Esophagus muscularis mucosa (tissue), 4 donors: ENCODE measurements at regions not wholly inside any gene's neighbourhood (a gene's known extent, or its start where the extent isn't known, plus 50 kb on each side); places are given as distances from the start of the nearest gene placed in this dataset.

Experiments used
- DNase-seq: peaks from one replicate; pipeline ENCODE4 v3.0.0-alpha.2; 2017; ENCODE audit errors: extremely low spot score
- H3K27ac ChIP-seq, 4 donors: fragments of 200-600 bp; sonication (generic); replicated peaks in 1 of 4; 1 replicate in 3 of 4; 2 replicates in 1 of 4; pipeline ENCODE4 v1.5.1; 2016 to 2019; ENCODE audit warnings: mild to moderate bottlenecking in 1 of 4
- H3K27me3 ChIP-seq, 4 donors: fragments of 200-600 bp; sonication (generic); one replicate each; pipeline versions ENCODE4 v1.5.1 to v1.6.0; 2016 to 2019
- H3K36me3 ChIP-seq, 4 donors: fragments of 200-600 bp; sonication (generic); one replicate each; pipeline ENCODE4 v1.5.1; 2016 to 2019
- H3K4me1 ChIP-seq, 4 donors: fragments of 200-600 bp; sonication (generic); one replicate each; pipeline ENCODE4 v1.5.1; 2016 to 2019
- H3K4me3 ChIP-seq, 4 donors: fragments of 200-600 bp; sonication (generic); 1 replicate in 2 of 4; 2 replicates in 2 of 4; pipeline ENCODE4 v1.5.1; 2016 to 2019; ENCODE audit warnings: mild to moderate bottlenecking in 4 of 4, moderate library complexity in 1 of 4
- H3K9me3 ChIP-seq, 4 donors: fragments of 200-600 bp; sonication (generic); 1 replicate in 3 of 4; 2 replicates in 1 of 4; pipeline ENCODE4 v1.5.1; 2016 to 2019
- EP300 ChIP-seq: sonication (generic); formaldehyde crosslinking; IDR thresholded peaks from one replicate; pipeline ENCODE4 v1.6.1; 2017; ENCODE audit warnings: antibody characterized with exemption
- POLR2A ChIP-seq: fragments of 450-650 bp; IDR thresholded peaks from one replicate; pipeline ENCODE4 v1.6.1; 2017; ENCODE audit warnings: antibody characterized with exemption, moderate library complexity, mild to moderate bottlenecking, low read depth
- POLR2AphosphoS5 ChIP-seq, 2 donors: sonication (generic); formaldehyde crosslinking; IDR thresholded peaks; one replicate each; pipeline ENCODE4 v1.6.1; 2017; ENCODE audit warnings: antibody characterized with exemption in 2 of 2
- WGBS: methylation state at CpG from one replicate; pipeline ENCODE4 v1.1.5; 2018; 5-methylcytosine and 5-hydroxymethylcytosine counted together
- intact Hi-C: fragments of 100-400 bp; cut with DNase I; formaldehyde crosslinking; loops from one replicate; pipeline ENCODE4 v1.15.1; 2023
- TF ChIP-seq, protein P1 (sequence below), 3 experiments: fragments of 200-600 bp in 2 of 3; fragments of 450-650 bp in 1 of 3; sonication (generic) in 2 of 3; IDR thresholded peaks; one replicate each; pipeline ENCODE4 v1.5.1; 2017 to 2019; ENCODE audit warnings: antibody characterized with exemption in 3 of 3, mild to moderate bottlenecking in 2 of 3, moderate library complexity in 1 of 3

DNA sequence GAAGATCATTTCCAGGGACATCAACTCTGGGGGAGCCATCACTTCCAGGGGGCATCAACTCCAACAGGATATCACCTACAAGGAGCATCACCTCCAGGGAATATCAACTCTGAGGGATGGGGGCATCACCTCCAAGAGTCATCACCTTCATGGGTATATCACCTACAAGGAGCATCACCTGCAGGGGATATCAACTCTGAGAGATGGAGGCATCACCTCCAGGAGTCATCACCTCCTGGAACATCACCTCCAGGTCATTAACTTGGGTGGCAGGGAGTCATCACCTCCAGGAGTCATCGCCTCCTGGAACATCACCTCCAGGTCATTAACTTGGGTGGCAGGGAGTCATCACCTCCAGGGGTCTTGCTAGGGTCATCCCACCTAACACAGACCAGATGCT is 167.6 kb downstream of the NDUFA10 start:
- whole genome bisulfite sequencing = 88% methylated on average over 1 of the region's 1 CpG
- DNase-seq = peak; percentile 62
- intact Hi-C loops = no loop called here
- H3K4me1 ChIP-seq = no peaks in the 10 kb centered on the region
- no peak overlapping the region for H3K4me3 ChIP-seq
- no peaks in the 10 kb centered on the region for H3K9me3 ChIP-seq
- H3K36me3 ChIP-seq = no peaks in the 10 kb centered on the region
- H3K27ac ChIP-seq = no peak overlapping the region
- TF ChIP-seq EP300 (no peak), POLR2A (no peak), POLR2AphosphoS5 (IDR thresholded peaks at IDR 0.05) (no peak)
- TF ChIP-seq, protein P1, sequence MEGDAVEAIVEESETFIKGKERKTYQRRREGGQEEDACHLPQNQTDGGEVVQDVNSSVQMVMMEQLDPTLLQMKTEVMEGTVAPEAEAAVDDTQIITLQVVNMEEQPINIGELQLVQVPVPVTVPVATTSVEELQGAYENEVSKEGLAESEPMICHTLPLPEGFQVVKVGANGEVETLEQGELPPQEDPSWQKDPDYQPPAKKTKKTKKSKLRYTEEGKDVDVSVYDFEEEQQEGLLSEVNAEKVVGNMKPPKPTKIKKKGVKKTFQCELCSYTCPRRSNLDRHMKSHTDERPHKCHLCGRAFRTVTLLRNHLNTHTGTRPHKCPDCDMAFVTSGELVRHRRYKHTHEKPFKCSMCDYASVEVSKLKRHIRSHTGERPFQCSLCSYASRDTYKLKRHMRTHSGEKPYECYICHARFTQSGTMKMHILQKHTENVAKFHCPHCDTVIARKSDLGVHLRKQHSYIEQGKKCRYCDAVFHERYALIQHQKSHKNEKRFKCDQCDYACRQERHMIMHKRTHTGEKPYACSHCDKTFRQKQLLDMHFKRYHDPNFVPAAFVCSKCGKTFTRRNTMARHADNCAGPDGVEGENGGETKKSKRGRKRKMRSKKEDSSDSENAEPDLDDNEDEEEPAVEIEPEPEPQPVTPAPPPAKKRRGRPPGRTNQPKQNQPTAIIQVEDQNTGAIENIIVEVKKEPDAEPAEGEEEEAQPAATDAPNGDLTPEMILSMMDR (IDR thresholded peaks at IDR 0.05) = no peak
- no peaks in the 10 kb centered on the region for H3K27me3 ChIP-seq

GRCh38 chr2:239856620-239857285 is 168.4 kb downstream of the NDUFA10 start:
- DNase-seq = peak; percentile 45
- no peaks in the 10 kb centered on the region for H3K36me3 ChIP-seq
- TF ChIP-seq EP300 = no peak
- TF ChIP-seq POLR2AphosphoS5 (IDR thresholded peaks at IDR 0.05) = no peak
- TF ChIP-seq, protein P1 (IDR thresholded peaks at IDR 0.05) = no peak
- no peak for TF ChIP-seq POLR2A
- WGBS = 98% methylated on average over 7 of the region's 8 CpGs
- H3K4me1 ChIP-seq = no peaks in the 10 kb centered on the region
- H3K9me3 ChIP-seq = no peaks in the 10 kb centered on the region
- intact Hi-C loops = no loop called here
- no peak overlapping the region for H3K27ac ChIP-seq
- no peak overlapping the region for H3K4me3 ChIP-seq
- H3K27me3 ChIP-seq = no peaks in the 10 kb centered on the region

DNA sequence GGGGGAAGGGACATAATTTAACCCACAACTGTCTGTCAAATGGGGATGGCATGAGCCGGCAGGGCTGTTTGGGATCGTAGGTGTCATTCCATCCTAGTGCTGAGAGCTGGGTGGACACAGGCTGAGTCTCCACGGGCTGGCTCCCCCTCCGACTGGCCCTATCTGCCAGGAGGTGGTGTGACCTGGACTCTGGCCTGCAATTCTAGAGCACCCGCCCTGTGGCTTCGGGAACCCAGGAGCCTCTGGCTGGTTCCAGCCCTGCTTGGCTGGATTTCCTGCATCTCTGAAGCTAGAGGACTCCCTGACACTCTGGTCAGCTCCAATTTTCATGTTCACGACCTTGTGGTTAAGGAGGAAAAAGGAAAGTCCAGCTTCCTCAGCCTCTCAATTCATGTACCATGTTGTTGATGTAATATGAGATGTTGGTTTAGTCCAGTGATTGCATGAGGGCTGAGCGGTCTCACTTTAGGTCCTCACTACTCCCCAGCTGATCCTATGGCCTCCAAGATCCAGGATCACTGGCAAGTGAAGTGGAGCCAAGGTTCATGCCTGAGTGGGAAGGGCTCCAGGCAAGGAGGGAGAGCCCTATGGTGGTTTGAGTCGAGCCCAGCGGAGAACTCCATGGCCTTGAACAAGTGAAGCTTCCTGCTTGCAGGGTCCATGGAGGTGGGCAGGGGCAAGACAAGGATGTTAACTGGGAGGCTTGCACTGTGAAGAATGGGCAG is 169.1 kb downstream of the NDUFA10 start:
- Histone ChIP-seq H3K27ac (peak overlapping the region in 3 of 4 donors; percentile 15 to 47 (median 23)), H3K4me1 (no peaks in the 10 kb centered on the region), H3K4me3 (no peak overlapping the region), H3K27me3 (no peaks in the 10 kb centered on the region), H3K9me3 (peaks cover 0 to 4% (median 0%) of the 10 kb centered on the region in 4 donors), H3K36me3 (no peaks in the 10 kb centered on the region)
- intact Hi-C loops = no loop called here
- DNase-seq = peak; percentile 91
- WGBS = 87% methylated on average over 8 of the region's 10 CpGs
- TF ChIP-seq POLR2AphosphoS5 (IDR thresholded peaks at IDR 0.05) (no peak), POLR2A (no peak), EP300 (no peak)
- TF ChIP-seq, protein P1 (IDR thresholded peaks at IDR 0.05) = no peak

DNA sequence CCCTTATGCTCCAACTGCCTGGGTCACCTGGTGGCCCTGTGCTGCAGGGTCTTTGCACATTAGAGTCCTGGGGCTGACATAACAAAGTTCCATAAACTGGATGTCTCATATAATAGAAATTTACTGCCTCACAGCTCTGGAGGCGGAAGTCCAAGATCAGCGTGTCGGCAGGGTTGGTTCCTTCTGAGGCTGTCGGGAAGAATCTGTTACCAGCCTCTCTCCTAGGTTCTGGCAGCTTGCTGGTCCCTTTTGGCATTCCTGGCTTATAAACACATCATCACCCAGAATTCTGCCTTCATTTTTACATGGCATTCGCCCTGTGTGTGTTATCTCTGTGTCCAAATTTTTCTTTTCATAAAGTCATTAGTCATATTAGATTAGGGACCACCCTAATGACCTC is 170.5 kb downstream of the NDUFA10 start:
- 74% methylated on average over 5 of the region's 5 CpGs for WGBS
- TF ChIP-seq EP300 (no peak), POLR2A (no peak), POLR2AphosphoS5 (IDR thresholded peaks at IDR 0.05) (no peak)
- TF ChIP-seq, protein P1 (IDR thresholded peaks at IDR 0.05) = no peak
- H3K4me1 ChIP-seq = no peaks in the 10 kb centered on the region
- no peaks in the 10 kb centered on the region for H3K36me3 ChIP-seq
- H3K27me3 ChIP-seq = no peaks in the 10 kb centered on the region
- H3K27ac ChIP-seq = no peak overlapping the region
- H3K4me3 ChIP-seq = no peak overlapping the region
- intact Hi-C loops = no loop called here
- H3K9me3 ChIP-seq = peaks cover 0 to 14% (median 12%) of the 10 kb centered on the region in 4 donors
- DNase-seq = peak; percentile 66
